ENCODE measurements at regions not wholly inside any gene's neighbourhood (a gene's known extent, or its start where the extent isn't known, plus 50 kb on each side); places are given as distances from the start of the nearest gene placed in this dataset.

DNA sequence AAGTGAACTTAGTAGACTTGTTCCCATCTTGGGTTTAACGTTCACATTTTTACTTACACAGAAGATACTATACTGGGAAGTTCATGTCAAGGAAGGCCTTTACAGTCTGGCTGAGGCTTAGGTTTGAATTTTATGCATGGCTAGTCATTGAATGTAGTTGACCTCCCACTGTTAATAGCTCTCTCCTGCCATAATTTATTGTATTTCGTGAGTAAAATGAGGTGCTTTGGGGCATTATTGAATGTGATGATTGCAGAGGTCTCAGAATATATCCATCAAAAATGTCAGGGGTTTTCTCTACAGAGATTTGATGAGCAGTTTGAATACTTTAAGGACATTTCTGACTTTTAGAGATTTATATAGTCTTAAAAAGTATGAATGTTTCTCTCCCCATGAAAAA is 356.6 kb upstream of the GRM7 start:
- TF ChIP-seq, protein P1, sequence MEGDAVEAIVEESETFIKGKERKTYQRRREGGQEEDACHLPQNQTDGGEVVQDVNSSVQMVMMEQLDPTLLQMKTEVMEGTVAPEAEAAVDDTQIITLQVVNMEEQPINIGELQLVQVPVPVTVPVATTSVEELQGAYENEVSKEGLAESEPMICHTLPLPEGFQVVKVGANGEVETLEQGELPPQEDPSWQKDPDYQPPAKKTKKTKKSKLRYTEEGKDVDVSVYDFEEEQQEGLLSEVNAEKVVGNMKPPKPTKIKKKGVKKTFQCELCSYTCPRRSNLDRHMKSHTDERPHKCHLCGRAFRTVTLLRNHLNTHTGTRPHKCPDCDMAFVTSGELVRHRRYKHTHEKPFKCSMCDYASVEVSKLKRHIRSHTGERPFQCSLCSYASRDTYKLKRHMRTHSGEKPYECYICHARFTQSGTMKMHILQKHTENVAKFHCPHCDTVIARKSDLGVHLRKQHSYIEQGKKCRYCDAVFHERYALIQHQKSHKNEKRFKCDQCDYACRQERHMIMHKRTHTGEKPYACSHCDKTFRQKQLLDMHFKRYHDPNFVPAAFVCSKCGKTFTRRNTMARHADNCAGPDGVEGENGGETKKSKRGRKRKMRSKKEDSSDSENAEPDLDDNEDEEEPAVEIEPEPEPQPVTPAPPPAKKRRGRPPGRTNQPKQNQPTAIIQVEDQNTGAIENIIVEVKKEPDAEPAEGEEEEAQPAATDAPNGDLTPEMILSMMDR (IDR thresholded peaks at IDR 0.05; ENCODE audit: low read length): no peak
- no peak for TF ChIP-seq EZH2phosphoT487 (IDR thresholded peaks at IDR 0.05; ENCODE audit: low read length)
